Loucy (cell line): ENCODE measurements at regions not wholly inside any gene's neighbourhood (a gene's known extent, or its start where the extent isn't known, plus 50 kb on each side); places are given as distances from the start of the nearest gene placed in this dataset.

Experiments
- H2AFZ ChIP-seq: fragments of 200-600 bp; sonication (generic); 2 replicates; pipeline ENCODE4 v1.6.0; 2016; ENCODE audit warnings: antibody characterized with exemption, mild to moderate bottlenecking, low read length, moderate library complexity
- H3F3A ChIP-seq: fragments of 200-600 bp; 2 replicates; pipeline ENCODE4 v1.6.0; 2016; ENCODE audit warnings: antibody characterized with exemption, low read depth, mild to moderate bottlenecking
- H3K27me3 ChIP-seq: fragments of 200-600 bp; sonication (generic); 2 replicates; pipeline ENCODE4 v1.6.1; 2014; ENCODE audit warnings: low read length, mild to moderate bottlenecking; ENCODE audit not compliant: insufficient read depth, poor library complexity, severe bottlenecking
- H3K36me3 ChIP-seq: fragments of 200-600 bp; sonication (generic); 2 replicates; pipeline ENCODE4 v1.6.1; 2016; ENCODE audit warnings: low read length; ENCODE audit not compliant: insufficient read depth
- H3K4me1 ChIP-seq: fragments of 200-600 bp; sonication (generic); 2 replicates; pipeline ENCODE4 v1.5.1; 2014; ENCODE audit warnings: low read length, mild to moderate bottlenecking; ENCODE audit not compliant: insufficient read depth, poor library complexity, severe bottlenecking
- H3K4me2 ChIP-seq: fragments of 200-600 bp; sonication (generic); 2 replicates; pipeline ENCODE4 v1.6.0; 2014; ENCODE audit warnings: antibody characterized with exemption, low read length, low read depth, mild to moderate bottlenecking; ENCODE audit not compliant: poor library complexity, severe bottlenecking
- H3K4me3 ChIP-seq: fragments of 200-600 bp; sonication (generic); 2 replicates; pipeline ENCODE4 v1.5.1; 2014; ENCODE audit warnings: low read length, mild to moderate bottlenecking, mixed read lengths; ENCODE audit not compliant: poor library complexity, severe bottlenecking
- H3K79me2 ChIP-seq: fragments of 200-600 bp; sonication (generic); 2 replicates; pipeline ENCODE4 v1.6.1; 2014; ENCODE audit warnings: low read length; ENCODE audit not compliant: insufficient read depth
- H3K9ac ChIP-seq: fragments of 200-600 bp; sonication (generic); 2 replicates; pipeline ENCODE4 v1.6.0; 2014; ENCODE audit warnings: mild to moderate bottlenecking, low read depth, low read length, moderate library complexity; ENCODE audit not compliant: poor library complexity, severe bottlenecking
- H3K9me2 ChIP-seq: fragments of 200-600 bp; sonication (generic); replicated peaks from 2 replicates; pipeline ENCODE4 v1.6.1; 2016; ENCODE audit warnings: low read depth, low read length, mixed read lengths
- H3K9me3 ChIP-seq: fragments of 200-600 bp; sonication (generic); 2 replicates; pipeline ENCODE4 v1.6.1; 2014; ENCODE audit warnings: mild to moderate bottlenecking, antibody characterized with exemption, low read length, low read depth; ENCODE audit not compliant: insufficient read depth
- H4K20me1 ChIP-seq: fragments of 200-600 bp; sonication (generic); 2 replicates; pipeline ENCODE4 v1.6.0; 2014; ENCODE audit warnings: antibody characterized with exemption, low read length, mild to moderate bottlenecking; ENCODE audit not compliant: insufficient read depth, poor library complexity, severe bottlenecking
- CTCF ChIP-seq: fragments of 200-600 bp; sonication (generic); conservative IDR thresholded peaks from 2 replicates; pipeline ENCODE4 v1.5.1; 2014; ENCODE audit warnings: mild to moderate bottlenecking, antibody characterized with exemption, low read length
- EZH2phosphoT487 ChIP-seq: fragments of 200-600 bp; IDR thresholded peaks from 2 replicates; pipeline ENCODE4 v1.6.1; 2018; ENCODE audit warnings: antibody characterized with exemption, mild to moderate bottlenecking, moderate library complexity, borderline replicate concordance

- TF ChIP-seq CTCF (no peak), EZH2phosphoT487 (no peak)
- H3K4me2 ChIP-seq, result no peak overlapping the region
These were observed 129.3 kb upstream of the UBE2E2 start for GRCh38 chr3:23073724-23074305.

GRCh38 chr3:23075496-23075895 lies 127.6 kb upstream of the UBE2E2 start:
- Histone ChIP-seq H2AFZ (no peak overlapping the region), H3K4me3 (no peak overlapping the region), H3K79me2 (no peaks in the 10 kb centered on the region), H3F3A (no peaks in the 10 kb centered on the region), H3K9ac (no peak overlapping the region), H3K4me2 (no peak overlapping the region), H4K20me1 (no peaks in the 10 kb centered on the region), H3K27me3 (no peaks in the 10 kb centered on the region), H3K9me2 (no peaks in the 10 kb centered on the region), H3K4me1 (peaks cover 28% of the 10 kb centered on the region), H3K9me3 (no peaks in the 10 kb centered on the region), H3K36me3 (no peaks in the 10 kb centered on the region)
- TF ChIP-seq CTCF (no peak), EZH2phosphoT487 (no peak)

More at GRCh38 chr3:23073724-23074305, 129.3 kb upstream of the UBE2E2 start:
- H3K36me3 ChIP-seq, result no peaks in the 10 kb centered on the region
- no peaks in the 10 kb centered on the region for H3K27me3 ChIP-seq
- no peak overlapping the region for H2AFZ ChIP-seq
- no peaks in the 10 kb centered on the region for H3K9me2 ChIP-seq
- peaks cover 25% of the 10 kb centered on the region for H3K4me1 ChIP-seq
- H3K9ac ChIP-seq, result no peak overlapping the region
- H3K79me2 ChIP-seq, result no peaks in the 10 kb centered on the region
- no peaks in the 10 kb centered on the region for H3K9me3 ChIP-seq
- no peak overlapping the region for H3K4me3 ChIP-seq
- H3F3A ChIP-seq, result no peaks in the 10 kb centered on the region
- H4K20me1 ChIP-seq, result no peaks in the 10 kb centered on the region

- no peak overlapping the region for H3K4me2 ChIP-seq
- no peak overlapping the region for H3K4me3 ChIP-seq
- H3F3A ChIP-seq, result no peaks in the 10 kb centered on the region
- H4K20me1 ChIP-seq, result no peaks in the 10 kb centered on the region
- no peak overlapping the region for H3K9ac ChIP-seq
- H3K36me3 ChIP-seq, result no peaks in the 10 kb centered on the region
- peaks cover 19% of the 10 kb centered on the region for H3K4me1 ChIP-seq
- TF ChIP-seq EZH2phosphoT487 (no peak), CTCF (no peak)
- H3K27me3 ChIP-seq, result no peaks in the 10 kb centered on the region
- H3K9me3 ChIP-seq, result no peaks in the 10 kb centered on the region
- no peak overlapping the region for H2AFZ ChIP-seq
- H3K79me2 ChIP-seq, result no peaks in the 10 kb centered on the region
- H3K9me2 ChIP-seq, result no peaks in the 10 kb centered on the region
These were observed 126.7 kb upstream of the UBE2E2 start for GRCh38 chr3:23076437-23076836.
